ENCODE measurements at regions not wholly inside any gene's neighbourhood (a gene's known extent, or its start where the extent isn't known, plus 50 kb on each side); places are given as distances from the start of the nearest gene placed in this dataset.

GRCh38 chr3:126275620-126275904 lies 81.6 kb downstream of the KLF15 start:
- Mint-ChIP-seq H3K4me3 (no peak overlapping the region), H3K9me3 (peaks cover 0 to 5% (median 4%) of the 10 kb centered on the region in 7 donors), H3K4me1 (peaks cover 21% of the 10 kb centered on the region), H3K36me3 (no peaks in the 10 kb centered on the region), H3K27ac (peak overlapping the region; percentile 31 to 89 (median 82)), H3K27me3 (ENCODE audit: low read depth in 3 of 3) (peaks cover 8 to 25% (median 19%) of the 10 kb centered on the region in 3 donors)
- H3K9me3 ChIP-seq (replicated peaks in 1 of 2; ENCODE audit: control insufficient read depth in 1 of 2, insufficient read depth in 1 of 2, low read length in 2 of 2): no peaks in the 10 kb centered on the region
- peak overlapping the region; percentile 57 to 76 for H3K27ac ChIP-seq (ENCODE audit: low read depth in 1 of 2, low read length in 2 of 2)
- H2AFZ ChIP-seq (ENCODE audit: insufficient read depth, low read depth, low read length, poor library complexity, severe bottlenecking): peak overlapping the region; percentile 72
- no peak overlapping the region for H3K4me2 ChIP-seq (replicated peaks; ENCODE audit: extremely low read depth, low read length, poor library complexity, severe bottlenecking)
- H3K4me3 ChIP-seq (replicated peaks in 1 of 3; ENCODE audit: low read depth in 2 of 3, low read length in 3 of 3): no peak overlapping the region
- H3K9ac ChIP-seq (ENCODE audit: insufficient read depth, low read length, poor library complexity, severe bottlenecking): no peak overlapping the region
- WGBS (ENCODE audit: insufficient coverage): no CpG with 5 or more reads among the region's 2 CpGs
- H3K4me1 ChIP-seq (ENCODE audit: control insufficient read depth in 1 of 2, insufficient read depth in 2 of 2, low read length in 2 of 2): peaks cover 12 to 27% of the 10 kb centered on the region in 2 donors
- no peaks in the 10 kb centered on the region for H3K27me3 ChIP-seq (ENCODE audit: control insufficient read depth in 2 of 2, insufficient read depth in 2 of 2, low read length in 2 of 2)
- no peak for TF ChIP-seq CTCF (IDR thresholded peaks at IDR 0.05)
- H3K79me2 ChIP-seq (ENCODE audit: insufficient read depth, low read length): no peaks in the 10 kb centered on the region
- DNase-seq: peak; percentile 7 to 23 (median 19)
- intact Hi-C loops (cut with micrococcal nuclease): no loop called here
- no peaks in the 10 kb centered on the region for H3K36me3 ChIP-seq (replicated peaks in 1 of 2; ENCODE audit: control insufficient read depth in 1 of 2, insufficient read depth in 2 of 2, low read length in 2 of 2)
- no peaks in the 10 kb centered on the region for H4K20me1 ChIP-seq (ENCODE audit: insufficient read depth, low read length)

GRCh38 chr3:126274735-126275619 lies 82.2 kb downstream of the KLF15 start:
- H3K4me1 Mint-ChIP-seq: peaks cover 21% of the 10 kb centered on the region
- H3K27me3 Mint-ChIP-seq (ENCODE audit: low read depth in 3 of 3): peaks cover 6 to 24% (median 24%) of the 10 kb centered on the region in 3 donors
- peaks cover 0 to 5% (median 4%) of the 10 kb centered on the region in 7 donors for H3K9me3 Mint-ChIP-seq
- intact Hi-C loops (cut with micrococcal nuclease): no loop called here
- Histone ChIP-seq H4K20me1 (ENCODE audit: insufficient read depth, low read length) (no peaks in the 10 kb centered on the region), H3K27ac (ENCODE audit: low read depth in 1 of 2, low read length in 2 of 2) (peak overlapping the region; percentile 57 to 76), H3K4me3 (replicated peaks in 1 of 3; ENCODE audit: low read depth in 2 of 3, low read length in 3 of 3) (no peak overlapping the region), H3K9me3 (replicated peaks in 1 of 2; ENCODE audit: control insufficient read depth in 1 of 2, insufficient read depth in 1 of 2, low read length in 2 of 2) (no peaks in the 10 kb centered on the region), H3K27me3 (ENCODE audit: control insufficient read depth in 2 of 2, insufficient read depth in 2 of 2, low read length in 2 of 2) (no peaks in the 10 kb centered on the region), H3K36me3 (replicated peaks in 1 of 2; ENCODE audit: control insufficient read depth in 1 of 2, insufficient read depth in 2 of 2, low read length in 2 of 2) (no peaks in the 10 kb centered on the region), H3K79me2 (ENCODE audit: insufficient read depth, low read length) (no peaks in the 10 kb centered on the region), H3K4me1 (ENCODE audit: control insufficient read depth in 1 of 2, insufficient read depth in 2 of 2, low read length in 2 of 2) (peaks cover 12 to 27% of the 10 kb centered on the region in 2 donors), H3K4me2 (replicated peaks; ENCODE audit: extremely low read depth, low read length, poor library complexity, severe bottlenecking) (peak overlapping the region; percentile 6), H2AFZ (ENCODE audit: insufficient read depth, low read depth, low read length, poor library complexity, severe bottlenecking) (peak overlapping the region; percentile 72), H3K9ac (ENCODE audit: insufficient read depth, low read length, poor library complexity, severe bottlenecking) (no peak overlapping the region)
- peak; percentile 6 to 32 (median 20) for DNase-seq
- TF ChIP-seq CTCF (IDR thresholded peaks at IDR 0.05): no peak
- 45% methylated on average over 4 of the region's 10 CpGs for WGBS (ENCODE audit: insufficient coverage)
- H3K4me3 Mint-ChIP-seq: no peak overlapping the region
- no peaks in the 10 kb centered on the region for H3K36me3 Mint-ChIP-seq
- H3K27ac Mint-ChIP-seq: peak overlapping the region; percentile 31 to 89 (median 82)
